HEK293 (cell line): ENCODE measurements at regions not wholly inside any gene's neighbourhood (a gene's known extent, or its start where the extent isn't known, plus 50 kb on each side); places are given as distances from the start of the nearest gene placed in this dataset.

Source experiments
- ZFP41 ChIP-seq: fragments of 450-650 bp; formaldehyde crosslinking; IDR thresholded peaks from 2 replicates; pipeline ENCODE4 v1.5.1; 2016; ENCODE audit warnings: missing biosample characterization, missing genetic modification characterization, borderline replicate concordance
- ZNF19 ChIP-seq: fragments of 450-650 bp; formaldehyde crosslinking; IDR thresholded peaks from 2 replicates; pipeline ENCODE4; 2016; ENCODE audit warnings: missing biosample characterization, missing genetic modification characterization, low read depth
- ZNF623 ChIP-seq: fragments of 450-650 bp; formaldehyde crosslinking; IDR thresholded peaks from 2 replicates; pipeline ENCODE4 v1.5.1; 2016; ENCODE audit warnings: missing biosample characterization, missing genetic modification characterization
- TF ChIP-seq, protein P1 (sequence below): fragments of 450-650 bp; formaldehyde crosslinking; IDR thresholded peaks from 2 replicates; pipeline ENCODE4 v1.5.1; 2016; ENCODE audit warnings: missing biosample characterization, missing genetic modification characterization
- TF ChIP-seq, protein P2 (sequence below): fragments of 450-650 bp; formaldehyde crosslinking; IDR thresholded peaks from 2 replicates; pipeline ENCODE4 v1.5.1; 2016; ENCODE audit warnings: missing biosample characterization, missing genetic modification characterization
- TF ChIP-seq, protein P3 (sequence below): fragments of 450-650 bp; formaldehyde crosslinking; IDR thresholded peaks from 2 replicates; pipeline ENCODE4 v1.5.1; 2016; ENCODE audit warnings: missing biosample characterization, missing genetic modification characterization
- TF ChIP-seq, protein P4 (sequence below): fragments of 450-650 bp; formaldehyde crosslinking; IDR thresholded peaks from 2 replicates; pipeline ENCODE4 v1.5.1; 2017; ENCODE audit warnings: missing biosample characterization, missing genetic modification characterization

DNA sequence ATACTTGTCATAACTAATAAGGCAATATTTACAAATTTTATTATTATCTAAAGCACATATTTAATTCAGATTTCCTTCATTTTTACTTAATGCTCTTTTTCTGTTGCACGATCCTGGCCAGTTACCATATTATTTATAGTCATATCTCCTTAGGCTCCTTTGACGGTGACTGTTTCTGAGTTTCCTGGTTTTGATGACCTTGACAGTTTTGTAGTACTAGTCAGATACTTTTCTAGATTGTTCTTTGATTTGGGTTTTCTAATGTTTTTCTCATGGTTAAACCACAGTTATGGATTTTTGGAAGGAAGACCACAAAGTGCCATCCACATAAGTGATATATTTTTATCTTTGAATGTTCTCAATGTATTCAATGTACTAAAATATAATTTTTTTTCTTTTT lies 171.0 kb upstream of the NANOGP8 start:
- TF ChIP-seq ZNF19 (no peak), ZNF623 (tag by site-specific recombination) (no peak), ZFP41 (tag by site-specific recombination) (no peak)
- TF ChIP-seq, protein P1, sequence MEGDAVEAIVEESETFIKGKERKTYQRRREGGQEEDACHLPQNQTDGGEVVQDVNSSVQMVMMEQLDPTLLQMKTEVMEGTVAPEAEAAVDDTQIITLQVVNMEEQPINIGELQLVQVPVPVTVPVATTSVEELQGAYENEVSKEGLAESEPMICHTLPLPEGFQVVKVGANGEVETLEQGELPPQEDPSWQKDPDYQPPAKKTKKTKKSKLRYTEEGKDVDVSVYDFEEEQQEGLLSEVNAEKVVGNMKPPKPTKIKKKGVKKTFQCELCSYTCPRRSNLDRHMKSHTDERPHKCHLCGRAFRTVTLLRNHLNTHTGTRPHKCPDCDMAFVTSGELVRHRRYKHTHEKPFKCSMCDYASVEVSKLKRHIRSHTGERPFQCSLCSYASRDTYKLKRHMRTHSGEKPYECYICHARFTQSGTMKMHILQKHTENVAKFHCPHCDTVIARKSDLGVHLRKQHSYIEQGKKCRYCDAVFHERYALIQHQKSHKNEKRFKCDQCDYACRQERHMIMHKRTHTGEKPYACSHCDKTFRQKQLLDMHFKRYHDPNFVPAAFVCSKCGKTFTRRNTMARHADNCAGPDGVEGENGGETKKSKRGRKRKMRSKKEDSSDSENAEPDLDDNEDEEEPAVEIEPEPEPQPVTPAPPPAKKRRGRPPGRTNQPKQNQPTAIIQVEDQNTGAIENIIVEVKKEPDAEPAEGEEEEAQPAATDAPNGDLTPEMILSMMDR (tag by site-specific recombination): no peak
- TF ChIP-seq, protein P2, sequence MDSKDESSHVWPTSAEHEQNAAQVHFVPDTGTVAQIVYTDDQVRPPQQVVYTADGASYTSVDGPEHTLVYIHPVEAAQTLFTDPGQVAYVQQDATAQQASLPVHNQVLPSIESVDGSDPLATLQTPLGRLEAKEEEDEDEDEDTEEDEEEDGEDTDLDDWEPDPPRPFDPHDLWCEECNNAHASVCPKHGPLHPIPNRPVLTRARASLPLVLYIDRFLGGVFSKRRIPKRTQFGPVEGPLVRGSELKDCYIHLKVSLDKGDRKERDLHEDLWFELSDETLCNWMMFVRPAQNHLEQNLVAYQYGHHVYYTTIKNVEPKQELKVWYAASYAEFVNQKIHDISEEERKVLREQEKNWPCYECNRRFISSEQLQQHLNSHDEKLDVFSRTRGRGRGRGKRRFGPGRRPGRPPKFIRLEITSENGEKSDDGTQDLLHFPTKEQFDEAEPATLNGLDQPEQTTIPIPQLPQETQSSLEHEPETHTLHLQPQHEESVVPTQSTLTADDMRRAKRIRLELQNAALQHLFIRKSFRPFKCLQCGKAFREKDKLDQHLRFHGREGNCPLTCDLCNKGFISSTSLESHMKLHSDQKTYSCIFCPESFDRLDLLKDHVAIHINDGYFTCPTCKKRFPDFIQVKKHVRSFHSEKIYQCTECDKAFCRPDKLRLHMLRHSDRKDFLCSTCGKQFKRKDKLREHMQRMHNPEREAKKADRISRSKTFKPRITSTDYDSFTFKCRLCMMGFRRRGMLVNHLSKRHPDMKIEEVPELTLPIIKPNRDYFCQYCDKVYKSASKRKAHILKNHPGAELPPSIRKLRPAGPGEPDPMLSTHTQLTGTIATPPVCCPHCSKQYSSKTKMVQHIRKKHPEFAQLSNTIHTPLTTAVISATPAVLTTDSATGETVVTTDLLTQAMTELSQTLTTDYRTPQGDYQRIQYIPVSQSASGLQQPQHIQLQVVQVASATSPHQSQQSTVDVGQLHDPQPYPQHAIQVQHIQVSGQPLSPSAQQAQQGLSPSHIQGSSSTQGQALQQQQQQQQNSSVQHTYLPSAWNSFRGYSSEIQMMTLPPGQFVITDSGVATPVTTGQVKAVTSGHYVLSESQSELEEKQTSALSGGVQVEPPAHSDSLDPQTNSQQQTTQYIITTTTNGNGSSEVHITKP (tag by site-specific recombination): no peak
- TF ChIP-seq, protein P3, sequence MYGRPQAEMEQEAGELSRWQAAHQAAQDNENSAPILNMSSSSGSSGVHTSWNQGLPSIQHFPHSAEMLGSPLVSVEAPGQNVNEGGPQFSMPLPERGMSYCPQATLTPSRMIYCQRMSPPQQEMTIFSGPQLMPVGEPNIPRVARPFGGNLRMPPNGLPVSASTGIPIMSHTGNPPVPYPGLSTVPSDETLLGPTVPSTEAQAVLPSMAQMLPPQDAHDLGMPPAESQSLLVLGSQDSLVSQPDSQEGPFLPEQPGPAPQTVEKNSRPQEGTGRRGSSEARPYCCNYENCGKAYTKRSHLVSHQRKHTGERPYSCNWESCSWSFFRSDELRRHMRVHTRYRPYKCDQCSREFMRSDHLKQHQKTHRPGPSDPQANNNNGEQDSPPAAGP (tag by site-specific recombination): no peak
- TF ChIP-seq, protein P4, sequence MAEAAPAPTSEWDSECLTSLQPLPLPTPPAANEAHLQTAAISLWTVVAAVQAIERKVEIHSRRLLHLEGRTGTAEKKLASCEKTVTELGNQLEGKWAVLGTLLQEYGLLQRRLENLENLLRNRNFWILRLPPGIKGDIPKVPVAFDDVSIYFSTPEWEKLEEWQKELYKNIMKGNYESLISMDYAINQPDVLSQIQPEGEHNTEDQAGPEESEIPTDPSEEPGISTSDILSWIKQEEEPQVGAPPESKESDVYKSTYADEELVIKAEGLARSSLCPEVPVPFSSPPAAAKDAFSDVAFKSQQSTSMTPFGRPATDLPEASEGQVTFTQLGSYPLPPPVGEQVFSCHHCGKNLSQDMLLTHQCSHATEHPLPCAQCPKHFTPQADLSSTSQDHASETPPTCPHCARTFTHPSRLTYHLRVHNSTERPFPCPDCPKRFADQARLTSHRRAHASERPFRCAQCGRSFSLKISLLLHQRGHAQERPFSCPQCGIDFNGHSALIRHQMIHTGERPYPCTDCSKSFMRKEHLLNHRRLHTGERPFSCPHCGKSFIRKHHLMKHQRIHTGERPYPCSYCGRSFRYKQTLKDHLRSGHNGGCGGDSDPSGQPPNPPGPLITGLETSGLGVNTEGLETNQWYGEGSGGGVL (tag by site-specific recombination): no peak
